Jurkat, Clone E6-1 (cell line): ENCODE measurements at regions not wholly inside any gene's neighbourhood (a gene's known extent, or its start where the extent isn't known, plus 50 kb on each side); places are given as distances from the start of the nearest gene placed in this dataset.
"Not testable (repeated sequence)": the region's sequence is repeated elsewhere in the genome, so short reads cannot be mapped to it uniquely, and the experiment has no call there.

Source experiments
- DNase-seq: peaks from one replicate; pipeline ENCODE4 v3.0.0-alpha.2; 2011; ENCODE audit warnings: low read depth, low spot score
- H3K4me3 ChIP-seq: 2 replicates; pipeline ENCODE4 v1.5.1; 2011; ENCODE audit warnings: mild to moderate bottlenecking, low read length, control low read depth, moderate library complexity

GRCh38 chrX:46198858-46199257, 346.4 kb downstream of the ZNF674 start:
- no peak overlapping the region for H3K4me3 ChIP-seq
- no peak for DNase-seq

- not testable (repeated sequence) for H3K4me3 ChIP-seq, DNase-seq
Measured at GRCh38 chrX:46186811-46187106, 358.5 kb downstream of the ZNF674 start.

- no peak for DNase-seq
Measured at GRCh38 chrX:46185923-46186810, 359.1 kb downstream of the ZNF674 start.

GRCh38 chrX:46184749-46185148, 360.5 kb downstream of the ZNF674 start:
- H3K4me3 ChIP-seq, result no peak overlapping the region
- no peak for DNase-seq

More at GRCh38 chrX:46185923-46186810, 359.1 kb downstream of the ZNF674 start:
- H3K4me3 ChIP-seq, result no peak overlapping the region

GRCh38 chrX:46180258-46180687, 364.9 kb downstream of the ZNF674 start:
- H3K4me3 ChIP-seq, result no peak overlapping the region; the same call in 1 of the 2 replicates
- peak; percentile 92 for DNase-seq

GRCh38 chrX:46179748-46180147, 365.5 kb downstream of the ZNF674 start:
- DNase-seq, result no peak
- H3K4me3 ChIP-seq, result no peak overlapping the region

- no peak overlapping the region for H3K4me3 ChIP-seq
- DNase-seq, result peak; percentile 59
Measured at GRCh38 chrX:46178763-46179162, 366.5 kb downstream of the ZNF674 start.

GRCh38 chrX:46173159-46173558, 372.1 kb downstream of the ZNF674 start:
- DNase-seq, result no peak
- H3K4me3 ChIP-seq, result no peak overlapping the region

GRCh38 chrX:46171457-46171856, 373.8 kb downstream of the ZNF674 start:
- H3K4me3 ChIP-seq, result not testable (repeated sequence)

GRCh38 chrX:46169808-46170207, 375.4 kb downstream of the ZNF674 start:
- no peak for DNase-seq
- no peak overlapping the region for H3K4me3 ChIP-seq

More at GRCh38 chrX:46171457-46171856, 373.8 kb downstream of the ZNF674 start:
- DNase-seq, result not testable (repeated sequence)

GRCh38 chrX:46168254-46168653, 377.0 kb downstream of the ZNF674 start:
- no peak for DNase-seq
- H3K4me3 ChIP-seq, result no peak overlapping the region

GRCh38 chrX:46165866-46166265, 379.4 kb downstream of the ZNF674 start:
- DNase-seq, result no peak
- no peak overlapping the region for H3K4me3 ChIP-seq

- H3K4me3 ChIP-seq, result no peak overlapping the region
- DNase-seq, result no peak
Measured at GRCh38 chrX:46165411-46165810, 379.8 kb downstream of the ZNF674 start.

- DNase-seq, result no peak
- no peak overlapping the region for H3K4me3 ChIP-seq
Measured at GRCh38 chrX:46152756-46153155, 392.5 kb downstream of the ZNF674 start.

- not testable (repeated sequence) for DNase-seq, H3K4me3 ChIP-seq
Measured at GRCh38 chrX:46151332-46151731, 393.9 kb downstream of the ZNF674 start.

GRCh38 chrX:46144566-46144965, 400.7 kb downstream of the ZNF674 start:
- no peak overlapping the region for H3K4me3 ChIP-seq
- no peak for DNase-seq

- H3K4me3 ChIP-seq, result no peak overlapping the region
- no peak for DNase-seq
Measured at GRCh38 chrX:46140272-46140671, 404.9 kb downstream of the ZNF674 start.

GRCh38 chrX:46130247-46130646, 415.0 kb downstream of the ZNF674 start:
- no peak overlapping the region for H3K4me3 ChIP-seq
- no peak for DNase-seq

- H3K4me3 ChIP-seq, result no peak overlapping the region
- DNase-seq, result peak; percentile 16
Measured at GRCh38 chrX:46125111-46125510, 420.1 kb downstream of the ZNF674 start.

GRCh38 chrX:46117234-46117633, 428.0 kb downstream of the ZNF674 start:
- no peak overlapping the region for H3K4me3 ChIP-seq
- DNase-seq, result no peak

GRCh38 chrX:46087310-46087709, 457.9 kb downstream of the ZNF674 start:
- DNase-seq, result peak; percentile 18
- not testable (repeated sequence) for H3K4me3 ChIP-seq
